Ovary (tissue), 3 donors: ENCODE measurements at regions not wholly inside any gene's neighbourhood (a gene's known extent, or its start where the extent isn't known, plus 50 kb on each side); places are given as distances from the start of the nearest gene placed in this dataset.

ENCODE experiments used
- POLR2A ChIP-seq: fragments of 450-650 bp; IDR thresholded peaks from one replicate; pipeline ENCODE4 v1.6.1; 2017; ENCODE audit warnings: antibody characterized with exemption, mild to moderate bottlenecking, moderate library complexity
- TF ChIP-seq, protein P1 (sequence below), 3 donors: fragments of 450-650 bp in 2 of 3; fragments of 200-600 bp in 1 of 3; IDR thresholded peaks; one replicate each; pipeline versions ENCODE4 v1.5.1 to v1.8.0; 2016 to 2022; ENCODE audit warnings: antibody characterized with exemption in 3 of 3, mild to moderate bottlenecking in 1 of 3
- donor health status: DM: no; HTN: no; CAD: no.

DNA sequence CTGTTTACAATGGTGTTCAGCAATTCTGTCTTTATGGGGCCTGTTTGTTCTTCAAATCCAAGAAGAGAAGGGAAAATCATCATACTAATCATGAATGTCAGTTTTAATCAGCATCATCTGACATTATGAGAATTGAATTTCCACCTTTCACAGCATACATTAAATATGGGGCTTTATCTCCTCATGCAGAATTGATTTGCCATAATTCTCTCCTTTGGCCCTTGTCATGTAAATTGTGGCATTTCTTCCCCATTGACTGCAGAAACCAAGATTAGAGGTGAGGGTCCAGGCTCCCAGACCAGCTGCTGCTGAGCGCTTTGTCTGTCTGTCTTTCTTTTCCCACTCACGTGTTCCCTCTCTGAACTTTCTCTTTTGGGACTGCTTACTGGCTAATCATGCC, 232.1 kb upstream of the NAV2 start:
- no peak for TF ChIP-seq POLR2A
- TF ChIP-seq, protein P1, sequence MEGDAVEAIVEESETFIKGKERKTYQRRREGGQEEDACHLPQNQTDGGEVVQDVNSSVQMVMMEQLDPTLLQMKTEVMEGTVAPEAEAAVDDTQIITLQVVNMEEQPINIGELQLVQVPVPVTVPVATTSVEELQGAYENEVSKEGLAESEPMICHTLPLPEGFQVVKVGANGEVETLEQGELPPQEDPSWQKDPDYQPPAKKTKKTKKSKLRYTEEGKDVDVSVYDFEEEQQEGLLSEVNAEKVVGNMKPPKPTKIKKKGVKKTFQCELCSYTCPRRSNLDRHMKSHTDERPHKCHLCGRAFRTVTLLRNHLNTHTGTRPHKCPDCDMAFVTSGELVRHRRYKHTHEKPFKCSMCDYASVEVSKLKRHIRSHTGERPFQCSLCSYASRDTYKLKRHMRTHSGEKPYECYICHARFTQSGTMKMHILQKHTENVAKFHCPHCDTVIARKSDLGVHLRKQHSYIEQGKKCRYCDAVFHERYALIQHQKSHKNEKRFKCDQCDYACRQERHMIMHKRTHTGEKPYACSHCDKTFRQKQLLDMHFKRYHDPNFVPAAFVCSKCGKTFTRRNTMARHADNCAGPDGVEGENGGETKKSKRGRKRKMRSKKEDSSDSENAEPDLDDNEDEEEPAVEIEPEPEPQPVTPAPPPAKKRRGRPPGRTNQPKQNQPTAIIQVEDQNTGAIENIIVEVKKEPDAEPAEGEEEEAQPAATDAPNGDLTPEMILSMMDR (IDR thresholded peaks at IDR 0.05): no peak
